ENCODE measurements at regions not wholly inside any gene's neighbourhood (a gene's known extent, or its start where the extent isn't known, plus 50 kb on each side); places are given as distances from the start of the nearest gene placed in this dataset.

DNA sequence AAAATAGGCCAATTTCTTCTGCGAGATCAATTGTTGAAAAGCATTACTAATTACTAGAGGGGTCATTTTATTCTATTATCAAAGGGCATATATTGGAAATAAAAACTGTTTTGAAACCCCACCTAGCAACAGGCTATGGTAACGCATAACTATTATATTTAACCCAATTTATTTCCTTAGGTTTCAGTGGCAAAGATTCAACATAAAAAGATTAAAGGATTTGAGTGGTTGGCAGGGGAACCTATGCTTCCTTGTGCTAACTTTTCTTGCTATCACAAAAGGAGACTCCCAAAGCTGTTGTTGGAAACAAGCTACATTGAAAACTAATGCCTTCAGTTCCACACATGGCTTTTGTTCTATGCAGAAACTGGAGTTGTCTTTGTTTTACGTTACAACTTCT is 166.9 kb upstream of the KLF3 start:
- no peaks in the 10 kb centered on the region for H3K4me1 ChIP-seq (ENCODE audit: control insufficient read depth in 1 of 2, insufficient read depth in 2 of 2, low read length in 2 of 2)
- ATAC-seq (no peak), DNase-seq (ENCODE audit: low read depth, low spot score) (no peak)
- H3K9me2 ChIP-seq (ENCODE audit: insufficient read depth), result no peaks in the 10 kb centered on the region
- no peak overlapping the region for H3K4me2 ChIP-seq (ENCODE audit: low read length)
- intact Hi-C loops (cut with micrococcal nuclease), result no loop called here
- no peak overlapping the region for H3K27ac ChIP-seq (ENCODE audit: low read depth, low read length)
- no peaks in the 10 kb centered on the region for H3K79me2 ChIP-seq (ENCODE audit: insufficient read depth, low read length)
- no peak overlapping the region for H2AFZ ChIP-seq (ENCODE audit: low read depth, low read length, poor library complexity, severe bottlenecking)
- no peak overlapping the region for H3K4me3 ChIP-seq (replicated peaks in 1 of 2; ENCODE audit: low read depth in 1 of 2, low read length in 2 of 2)
- H4K20me1 ChIP-seq (ENCODE audit: insufficient read depth), result no peaks in the 10 kb centered on the region
- no peak for TF ChIP-seq SRF (IDR thresholded peaks at IDR 0.05; ENCODE audit: low read depth)
- no peak for TF ChIP-seq ZNF274 (IDR thresholded peaks at IDR 0.05; ENCODE audit: low read depth, low read length)
- no peak for TF ChIP-seq SIN3A (IDR thresholded peaks at IDR 0.05; ENCODE audit: low read depth)
- no peak for TF ChIP-seq EZH2 (IDR thresholded peaks at IDR 0.05)
- TF ChIP-seq CEBPB (IDR thresholded peaks at IDR 0.05; ENCODE audit: low read depth), result no peak
- no peak for TF ChIP-seq EGR1 (IDR thresholded peaks at IDR 0.05; ENCODE audit: low read depth)
- TF ChIP-seq YY1 (IDR thresholded peaks at IDR 0.05; ENCODE audit: extremely low read depth, insufficient replicate concordance, low read depth, low read length), result no peak
- TF ChIP-seq TCF7L2 (IDR thresholded peaks at IDR 0.05; ENCODE audit: borderline replicate concordance, extremely low read depth, insufficient read depth, insufficient read length), result no peak
- TF ChIP-seq, protein P1, sequence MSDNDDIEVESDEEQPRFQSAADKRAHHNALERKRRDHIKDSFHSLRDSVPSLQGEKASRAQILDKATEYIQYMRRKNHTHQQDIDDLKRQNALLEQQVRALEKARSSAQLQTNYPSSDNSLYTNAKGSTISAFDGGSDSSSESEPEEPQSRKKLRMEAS (IDR thresholded peaks at IDR 0.05), result no peak
- TF ChIP-seq, protein P2, sequence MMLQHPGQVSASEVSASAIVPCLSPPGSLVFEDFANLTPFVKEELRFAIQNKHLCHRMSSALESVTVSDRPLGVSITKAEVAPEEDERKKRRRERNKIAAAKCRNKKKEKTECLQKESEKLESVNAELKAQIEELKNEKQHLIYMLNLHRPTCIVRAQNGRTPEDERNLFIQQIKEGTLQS (IDR thresholded peaks at IDR 0.05), result no peak
- no peak for TF ChIP-seq ZFX (IDR thresholded peaks at IDR 0.05)
- TF ChIP-seq EZH2phosphoT487 (IDR thresholded peaks at IDR 0.05; ENCODE audit: borderline replicate concordance), result no peak
- no TSS peak for BruUV-seq (replicated peaks)
- no peaks in the 10 kb centered on the region for H3K27me3 ChIP-seq (ENCODE audit: insufficient read depth, low read length)
- CTCF ChIA-PET, result no interaction called here
- RAD21 ChIA-PET (ENCODE audit: low non-redundant PET in 1 of 2, low total read pairs in 2 of 2, uncharacterized antibody in 2 of 2, unreplicated experiment in 2 of 2), result no interaction called here
- POLR2A ChIA-PET, result no interaction called here
- no peak overlapping the region for H3K9ac ChIP-seq (ENCODE audit: low read length)
- no peaks in the 10 kb centered on the region for H3K36me3 ChIP-seq (ENCODE audit: control insufficient read depth in 1 of 2, insufficient read depth in 2 of 2, low read length in 2 of 2)
- no peaks in the 10 kb centered on the region for H3K9me3 ChIP-seq (ENCODE audit: control insufficient read depth in 1 of 2, insufficient read depth in 1 of 2, low read depth in 1 of 2, low read length in 2 of 2)

DNA sequence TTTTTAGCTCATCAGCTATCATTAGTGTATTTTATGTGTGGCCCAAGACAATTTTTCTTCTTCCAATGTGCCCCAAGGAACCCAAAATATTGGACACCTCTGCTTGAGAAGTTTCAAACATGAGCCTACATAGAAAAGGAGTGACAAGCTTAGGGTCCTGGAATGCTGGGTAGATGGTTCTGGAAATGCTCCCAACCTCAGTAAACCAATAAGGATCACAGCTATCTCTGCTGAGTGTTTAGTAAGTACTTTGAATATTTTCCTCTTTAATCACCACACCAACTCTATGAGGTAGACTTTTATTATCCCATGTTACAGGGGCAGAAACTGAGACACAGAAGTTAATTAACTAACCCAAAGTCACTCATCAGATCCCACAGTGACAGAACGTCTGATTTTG is 164.9 kb upstream of the KLF3 start:
- BruUV-seq (replicated peaks), result no TSS peak
- ChIA-PET CTCF (no interaction called here), POLR2A (interaction anchor here (0.6 kb wide), 1 partner anchor 176 kb away, joined by 3 read pairs; no protein-coding TSS in a partner anchor), RAD21 (ENCODE audit: low non-redundant PET in 1 of 2, low total read pairs in 2 of 2, uncharacterized antibody in 2 of 2, unreplicated experiment in 2 of 2) (no interaction called here)
- Histone ChIP-seq H3K27ac (ENCODE audit: low read depth, low read length) (no peak overlapping the region), H3K9me2 (ENCODE audit: insufficient read depth) (no peaks in the 10 kb centered on the region), H3K79me2 (ENCODE audit: insufficient read depth, low read length) (no peaks in the 10 kb centered on the region), H3K4me3 (replicated peaks in 1 of 2; ENCODE audit: low read depth in 1 of 2, low read length in 2 of 2) (no peak overlapping the region), H3K9ac (ENCODE audit: low read length) (no peak overlapping the region), H3K4me1 (ENCODE audit: control insufficient read depth in 1 of 2, insufficient read depth in 2 of 2, low read length in 2 of 2) (no peaks in the 10 kb centered on the region), H4K20me1 (ENCODE audit: insufficient read depth) (no peaks in the 10 kb centered on the region), H3K4me2 (ENCODE audit: low read length) (no peak overlapping the region), H3K27me3 (ENCODE audit: insufficient read depth, low read length) (no peaks in the 10 kb centered on the region), H3K36me3 (ENCODE audit: control insufficient read depth in 1 of 2, insufficient read depth in 2 of 2, low read length in 2 of 2) (no peaks in the 10 kb centered on the region), H2AFZ (ENCODE audit: low read depth, low read length, poor library complexity, severe bottlenecking) (no peak overlapping the region), H3K9me3 (ENCODE audit: control insufficient read depth in 1 of 2, insufficient read depth in 1 of 2, low read depth in 1 of 2, low read length in 2 of 2) (no peaks in the 10 kb centered on the region)
- DNase-seq (ENCODE audit: low read depth, low spot score), result no peak
- ATAC-seq, result no peak
- intact Hi-C loops (cut with micrococcal nuclease), result no loop called here
- no peak for TF ChIP-seq CBX3 (IDR thresholded peaks at IDR 0.05; ENCODE audit: low read depth)
- TF ChIP-seq, protein P3, sequence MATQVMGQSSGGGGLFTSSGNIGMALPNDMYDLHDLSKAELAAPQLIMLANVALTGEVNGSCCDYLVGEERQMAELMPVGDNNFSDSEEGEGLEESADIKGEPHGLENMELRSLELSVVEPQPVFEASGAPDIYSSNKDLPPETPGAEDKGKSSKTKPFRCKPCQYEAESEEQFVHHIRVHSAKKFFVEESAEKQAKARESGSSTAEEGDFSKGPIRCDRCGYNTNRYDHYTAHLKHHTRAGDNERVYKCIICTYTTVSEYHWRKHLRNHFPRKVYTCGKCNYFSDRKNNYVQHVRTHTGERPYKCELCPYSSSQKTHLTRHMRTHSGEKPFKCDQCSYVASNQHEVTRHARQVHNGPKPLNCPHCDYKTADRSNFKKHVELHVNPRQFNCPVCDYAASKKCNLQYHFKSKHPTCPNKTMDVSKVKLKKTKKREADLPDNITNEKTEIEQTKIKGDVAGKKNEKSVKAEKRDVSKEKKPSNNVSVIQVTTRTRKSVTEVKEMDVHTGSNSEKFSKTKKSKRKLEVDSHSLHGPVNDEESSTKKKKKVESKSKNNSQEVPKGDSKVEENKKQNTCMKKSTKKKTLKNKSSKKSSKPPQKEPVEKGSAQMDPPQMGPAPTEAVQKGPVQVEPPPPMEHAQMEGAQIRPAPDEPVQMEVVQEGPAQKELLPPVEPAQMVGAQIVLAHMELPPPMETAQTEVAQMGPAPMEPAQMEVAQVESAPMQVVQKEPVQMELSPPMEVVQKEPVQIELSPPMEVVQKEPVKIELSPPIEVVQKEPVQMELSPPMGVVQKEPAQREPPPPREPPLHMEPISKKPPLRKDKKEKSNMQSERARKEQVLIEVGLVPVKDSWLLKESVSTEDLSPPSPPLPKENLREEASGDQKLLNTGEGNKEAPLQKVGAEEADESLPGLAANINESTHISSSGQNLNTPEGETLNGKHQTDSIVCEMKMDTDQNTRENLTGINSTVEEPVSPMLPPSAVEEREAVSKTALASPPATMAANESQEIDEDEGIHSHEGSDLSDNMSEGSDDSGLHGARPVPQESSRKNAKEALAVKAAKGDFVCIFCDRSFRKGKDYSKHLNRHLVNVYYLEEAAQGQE (IDR thresholded peaks at IDR 0.05; ENCODE audit: low read depth), result no peak
- TF ChIP-seq SRF (IDR thresholded peaks at IDR 0.05; ENCODE audit: low read depth), result no peak
- TF ChIP-seq, protein P4, sequence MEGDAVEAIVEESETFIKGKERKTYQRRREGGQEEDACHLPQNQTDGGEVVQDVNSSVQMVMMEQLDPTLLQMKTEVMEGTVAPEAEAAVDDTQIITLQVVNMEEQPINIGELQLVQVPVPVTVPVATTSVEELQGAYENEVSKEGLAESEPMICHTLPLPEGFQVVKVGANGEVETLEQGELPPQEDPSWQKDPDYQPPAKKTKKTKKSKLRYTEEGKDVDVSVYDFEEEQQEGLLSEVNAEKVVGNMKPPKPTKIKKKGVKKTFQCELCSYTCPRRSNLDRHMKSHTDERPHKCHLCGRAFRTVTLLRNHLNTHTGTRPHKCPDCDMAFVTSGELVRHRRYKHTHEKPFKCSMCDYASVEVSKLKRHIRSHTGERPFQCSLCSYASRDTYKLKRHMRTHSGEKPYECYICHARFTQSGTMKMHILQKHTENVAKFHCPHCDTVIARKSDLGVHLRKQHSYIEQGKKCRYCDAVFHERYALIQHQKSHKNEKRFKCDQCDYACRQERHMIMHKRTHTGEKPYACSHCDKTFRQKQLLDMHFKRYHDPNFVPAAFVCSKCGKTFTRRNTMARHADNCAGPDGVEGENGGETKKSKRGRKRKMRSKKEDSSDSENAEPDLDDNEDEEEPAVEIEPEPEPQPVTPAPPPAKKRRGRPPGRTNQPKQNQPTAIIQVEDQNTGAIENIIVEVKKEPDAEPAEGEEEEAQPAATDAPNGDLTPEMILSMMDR (IDR thresholded peaks at IDR 0.05 in 2 of 3, conservative IDR thresholded peaks at IDR 0.05 in 1 of 3; ENCODE audit: borderline replicate concordance in 1 of 3, insufficient read depth in 1 of 3, low read depth in 2 of 3, low read length in 2 of 3), result no peak
- no peak for TF ChIP-seq JUND (IDR thresholded peaks at IDR 0.05)
- no peak for TF ChIP-seq EGR1 (IDR thresholded peaks at IDR 0.05; ENCODE audit: low read depth)
- TF ChIP-seq, protein P2 (IDR thresholded peaks at IDR 0.05), result no peak
- no peak for TF ChIP-seq SIN3A (IDR thresholded peaks at IDR 0.05; ENCODE audit: low read depth)
